HepG2 (cell line): ENCODE measurements at regions not wholly inside any gene's neighbourhood (a gene's known extent, or its start where the extent isn't known, plus 50 kb on each side); places are given as distances from the start of the nearest gene placed in this dataset.

Experiments used
- ATAC-seq: fragments of 200-7000 bp; cut with Tn5 transposase; 3 replicates; pipeline ENCODE4 v1.9.1; 2020; ENCODE audit warnings: mild to moderate bottlenecking, moderate library complexity
- BruUV-seq: library from RNA; stranded (reverse); fragments of 400-500 nt; replicated peaks from 2 replicates; lab custom pipeline; 2021; lab: Mats Ljungman, UMichigan
- CTCF ChIA-PET: fragments of 300-600 bp; formaldehyde crosslinking; extraction: SDS; loops from one replicate; lab custom pipeline; 2021; ENCODE audit warnings: low total read pairs, inconsistent platforms, low intra/inter-chr PET ratio; lab: Yijun Ruan, JAX
- POLR2A ChIA-PET: fragments of 350-600 bp; sonication (Branson Sonifier 250); formaldehyde crosslinking; loops from one replicate; lab custom pipeline; 2020; ENCODE audit warnings: antibody characterized with exemption, inconsistent platforms; lab: Yijun Ruan, JAX
- DNase-seq: peaks from one replicate; pipeline ENCODE4 v3.0.0-alpha.2; 2015; ENCODE audit warnings: low spot score
- FAIRE-seq: peaks from 3 replicates; lab custom pipeline; 2011; peaks lifted over from hg19 to GRCh38; lab: Jason Lieb, UNC
- H2AFZ ChIP-seq: one replicate; pipeline ENCODE4 v1.6.1; 2011; ENCODE audit warnings: low read length, inconsistent platforms
- H3K27ac ChIP-seq: fragments of 300-600 bp; 3 replicates; pipeline ENCODE4 v1.8.0; 2011; ENCODE audit warnings: mixed run types, mild to moderate bottlenecking, mixed read lengths, low read length, inconsistent platforms; ENCODE audit not compliant: insufficient read depth; ENCODE audit errors: extremely low read length
- H3K27me3 ChIP-seq, 2 experiments: fragments of 200-600 bp in 1 of 2; 2 replicates in 1 of 2; 3 replicates in 1 of 2; pipeline versions ENCODE4 v1.6.0 to v1.8.0; 2011; ENCODE audit warnings: low read length in 2 of 2, mild to moderate bottlenecking in 2 of 2, moderate library complexity in 2 of 2, inconsistent platforms in 1 of 2; ENCODE audit not compliant: insufficient read depth in 2 of 2, control insufficient read depth in 1 of 2
- H3K36me3 ChIP-seq, 2 experiments: fragments of 200-600 bp in 1 of 2; replicated peaks in 1 of 2; 2 replicates in 1 of 2; 3 replicates in 1 of 2; pipeline versions ENCODE4 v1.5.1 to v1.8.0; 2011; ENCODE audit warnings: low read length in 2 of 2, inconsistent platforms in 1 of 2; ENCODE audit not compliant: insufficient read depth in 2 of 2, control insufficient read depth in 1 of 2
- H3K4me1 ChIP-seq: 2 replicates; pipeline ENCODE4 v1.5.1; 2012; ENCODE audit warnings: low read length, inconsistent platforms; ENCODE audit not compliant: insufficient read depth
- H3K4me2 ChIP-seq: 2 replicates; pipeline ENCODE4 v1.6.0; 2011; ENCODE audit warnings: low read depth, low read length, inconsistent platforms
- H3K4me3 ChIP-seq, 3 experiments: fragments of 200-600 bp in 1 of 3; sonication (generic), shearing (Covaris generic) in 1 of 3; replicated peaks in 1 of 3; 2 replicates each; pipeline ENCODE4 v1.5.1; 2011 to 2016; ENCODE audit warnings: low read length in 3 of 3, inconsistent platforms in 2 of 3, low read depth in 2 of 3, mild to moderate bottlenecking in 2 of 3, control low read depth in 1 of 3, mixed read lengths in 1 of 3; ENCODE audit not compliant: insufficient read depth in 1 of 3
- H3K79me2 ChIP-seq: one replicate; pipeline ENCODE4 v1.6.1; 2011; ENCODE audit warnings: low read length, inconsistent platforms; ENCODE audit not compliant: insufficient read depth
- H3K9ac ChIP-seq: 2 replicates; pipeline ENCODE4 v1.6.0; 2011; ENCODE audit warnings: mild to moderate bottlenecking, low read depth, low read length, inconsistent platforms; ENCODE audit not compliant: insufficient read depth
- H3K9me3 ChIP-seq: 2 replicates; pipeline ENCODE4 v1.5.1; 2012; ENCODE audit warnings: mild to moderate bottlenecking, low read length
- H4K20me1 ChIP-seq: 2 replicates; pipeline ENCODE4 v1.6.0; 2011; ENCODE audit warnings: inconsistent platforms, mild to moderate bottlenecking, low read length, moderate library complexity; ENCODE audit not compliant: insufficient read depth
- CSRNP1 ChIP-seq: sonication (generic); formaldehyde crosslinking; IDR thresholded peaks from 2 replicates; pipeline ENCODE4 v1.8.1; 2023; ENCODE audit warnings: mild to moderate bottlenecking, missing genetic modification reagents
- HNRNPUL1 ChIP-seq: fragments of 200-400 bp; formaldehyde crosslinking; IDR thresholded peaks from 2 replicates; pipeline ENCODE4 v1.6.1; 2017; ENCODE audit warnings: low read depth, mild to moderate bottlenecking, low read length, moderate library complexity
- NR2F1 ChIP-seq, 2 experiments: fragments of 450-650 bp in 1 of 2; formaldehyde crosslinking in 1 of 2; IDR thresholded peaks; 2 replicates each; pipeline versions ENCODE4 v1.5.0 to v1.6.1; 2016 to 2020; ENCODE audit warnings: mild to moderate bottlenecking in 1 of 2, missing compliant biosample characterization in 1 of 2, missing genetic modification reagents in 1 of 2, moderate library complexity in 1 of 2
- REST ChIP-seq, 2 experiments: IDR thresholded peaks; 2 replicates each; pipeline ENCODE4 v1.6.1; 2011 to 2012; ENCODE audit warnings: low read length in 2 of 2, borderline replicate concordance in 1 of 2, low read depth in 1 of 2, mild to moderate bottlenecking in 1 of 2, moderate library complexity in 1 of 2
- RNF2 ChIP-seq: fragments of 450-650 bp; conservative IDR thresholded peaks from 2 replicates; pipeline ENCODE4 v1.6.1; 2016; ENCODE audit warnings: low read depth
- ZNF761 ChIP-seq: sonication (generic); formaldehyde crosslinking; conservative IDR thresholded peaks from 2 replicates; pipeline ENCODE4 v1.4.0; 2020; ENCODE audit warnings: mild to moderate bottlenecking, missing genetic modification reagents
- WGBS: methylation state at CpG from one replicate; pipeline ENCODE4 v1.1.6; 2017; ENCODE audit warnings: low lambda C conversion rate; 5-methylcytosine and 5-hydroxymethylcytosine counted together
- in situ Hi-C: cut with HindIII; loops from 2 replicates; pipeline ENCODE4 v1.10.0; 2017; ENCODE audit warnings: low pct_unique_long_range_greater_than_20kb; ENCODE audit not compliant: extremely low pct_ligation_motif_present
- intact Hi-C: fragments of 100-400 bp; cut with micrococcal nuclease; formaldehyde crosslinking; loops from one replicate; pipeline ENCODE4 v1.10.0; 2022; ENCODE audit not compliant: unreplicated experiment
- TF ChIP-seq, protein P1 (sequence below): sonication (generic); formaldehyde crosslinking; IDR thresholded peaks from 2 replicates; pipeline ENCODE4 v1.5.1; 2020; ENCODE audit warnings: missing genetic modification reagents, mild to moderate bottlenecking, borderline replicate concordance

DNA sequence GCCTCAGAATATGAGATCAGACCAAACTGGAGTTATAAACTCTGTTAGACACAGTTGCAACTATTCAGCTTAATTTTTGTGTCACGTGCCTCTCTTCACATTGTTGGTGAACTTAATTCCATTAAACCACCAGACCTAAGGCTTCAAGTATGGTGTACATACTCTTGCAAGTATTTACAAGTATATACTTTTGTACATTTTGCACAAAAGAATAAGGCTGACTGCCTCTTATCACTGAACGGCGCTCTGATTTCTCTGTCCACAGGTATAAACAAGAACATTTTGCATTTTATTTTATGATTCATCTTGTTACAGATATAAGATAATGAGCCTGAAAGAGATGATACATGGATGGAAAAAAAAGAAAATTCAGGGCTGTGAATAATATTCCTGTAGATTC lies 269.7 kb upstream of the ACVR2A start:
- FAIRE-seq (no peak), ATAC-seq (no peak), DNase-seq (no peak)
- TF ChIP-seq HNRNPUL1: no peak
- TF ChIP-seq REST (IDR thresholded peaks at IDR 0.05; ENCODE audit: borderline replicate concordance in 1 of 2, low read depth in 1 of 2, low read length in 2 of 2): no peak
- TF ChIP-seq RNF2: no peak
- no peak for TF ChIP-seq ZNF761
- TF ChIP-seq, protein P1, sequence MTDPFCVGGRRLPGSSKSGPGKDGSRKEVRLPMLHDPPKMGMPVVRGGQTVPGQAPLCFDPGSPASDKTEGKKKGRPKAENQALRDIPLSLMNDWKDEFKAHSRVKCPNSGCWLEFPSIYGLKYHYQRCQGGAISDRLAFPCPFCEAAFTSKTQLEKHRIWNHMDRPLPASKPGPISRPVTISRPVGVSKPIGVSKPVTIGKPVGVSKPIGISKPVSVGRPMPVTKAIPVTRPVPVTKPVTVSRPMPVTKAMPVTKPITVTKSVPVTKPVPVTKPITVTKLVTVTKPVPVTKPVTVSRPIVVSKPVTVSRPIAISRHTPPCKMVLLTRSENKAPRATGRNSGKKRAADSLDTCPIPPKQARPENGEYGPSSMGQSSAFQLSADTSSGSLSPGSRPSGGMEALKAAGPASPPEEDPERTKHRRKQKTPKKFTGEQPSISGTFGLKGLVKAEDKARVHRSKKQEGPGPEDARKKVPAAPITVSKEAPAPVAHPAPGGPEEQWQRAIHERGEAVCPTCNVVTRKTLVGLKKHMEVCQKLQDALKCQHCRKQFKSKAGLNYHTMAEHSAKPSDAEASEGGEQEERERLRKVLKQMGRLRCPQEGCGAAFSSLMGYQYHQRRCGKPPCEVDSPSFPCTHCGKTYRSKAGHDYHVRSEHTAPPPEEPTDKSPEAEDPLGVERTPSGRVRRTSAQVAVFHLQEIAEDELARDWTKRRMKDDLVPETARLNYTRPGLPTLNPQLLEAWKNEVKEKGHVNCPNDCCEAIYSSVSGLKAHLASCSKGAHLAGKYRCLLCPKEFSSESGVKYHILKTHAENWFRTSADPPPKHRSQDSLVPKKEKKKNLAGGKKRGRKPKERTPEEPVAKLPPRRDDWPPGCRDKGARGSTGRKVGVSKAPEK (CRISPR knock-in tag): no peak
- no peak for TF ChIP-seq CSRNP1 (CRISPR knock-in tag)
- no peak for TF ChIP-seq NR2F1 (CRISPR knock-in tag; IDR thresholded peaks at IDR 0.05)
- Histone ChIP-seq H3K4me3 (no peak overlapping the region), H3K79me2 (no peaks in the 10 kb centered on the region), H3K36me3 (no peaks in the 10 kb centered on the region), H3K4me1 (no peaks in the 10 kb centered on the region), H3K4me2 (no peak overlapping the region), H3K27me3 (no peaks in the 10 kb centered on the region), H3K9me3 (no peaks in the 10 kb centered on the region), H3K27ac (no peak overlapping the region), H3K9ac (no peak overlapping the region), H2AFZ (no peak overlapping the region), H4K20me1 (no peaks in the 10 kb centered on the region)
- intact Hi-C loops (no loop called here), in situ Hi-C loops (no loop called here)
- POLR2A ChIA-PET: no interaction called here
- WGBS: 11% methylated on average over 3 of the region's 3 CpGs
- BruUV-seq: no TSS peak
- CTCF ChIA-PET: no interaction called here
